Mucosa of descending colon (tissue), 3 donors: ENCODE measurements at regions not wholly inside any gene's neighbourhood (a gene's known extent, or its start where the extent isn't known, plus 50 kb on each side); places are given as distances from the start of the nearest gene placed in this dataset.

ENCODE experiments used
- ATAC-seq: fragments of 200-7000 bp; cut with Tn5 transposase; one replicate; pipeline ENCODE4 v1.9.1; 2020; ENCODE audit warnings: mild to moderate bottlenecking, moderate library complexity
- DNase-seq, 3 donors: peaks; one replicate each; pipeline ENCODE4 v3.0.0-alpha.2; 2020
- H3K36me3 ChIP-seq: fragments of 200-600 bp; one replicate; pipeline ENCODE4 v1.8.0; 2021; ENCODE audit warnings: low read depth, mild to moderate bottlenecking
- H3K4me1 ChIP-seq: fragments of 200-600 bp; one replicate; pipeline ENCODE4 v1.8.0; 2021; ENCODE audit warnings: low read depth, mild to moderate bottlenecking
- H3K4me3 ChIP-seq: fragments of 200-600 bp; one replicate; pipeline ENCODE4 v1.8.0; 2021; ENCODE audit warnings: mild to moderate bottlenecking
- H3K9me3 ChIP-seq: fragments of 200-600 bp; one replicate; pipeline ENCODE4 v1.8.0; 2021; ENCODE audit warnings: mild to moderate bottlenecking
- CTCF ChIP-seq: fragments of 200-600 bp; IDR thresholded peaks from one replicate; pipeline ENCODE4 v1.8.0; 2022; ENCODE audit warnings: antibody characterized with exemption, mild to moderate bottlenecking
- intact Hi-C, 2 donors: fragments of 100-400 bp; cut with DNase I in 1 of 2; cut with micrococcal nuclease in 1 of 2; formaldehyde crosslinking; loops; one replicate each; pipeline versions ENCODE4 v1.11.0 to v1.11.1; 2022; cut with DNase I, micrococcal nuclease
- donor health status: DM: no; HTN: no; CAD: no; lungs with moderate emphysema.
- donor health status: DM: no; HTN: no; CAD: no.
- donor health status: DM: no; HTN: yes; CAD: no.

GRCh38 chr15:52976516-52977075 is 186.5 kb upstream of the ONECUT1 start:
- TF ChIP-seq CTCF: no peak
- intact Hi-C loops: no loop called here
- ATAC-seq: no peak

GRCh38 chr15:52975941-52976449 is 185.9 kb upstream of the ONECUT1 start:
- no peak for TF ChIP-seq CTCF
- no peaks in the 10 kb centered on the region for H3K4me1 ChIP-seq
- ATAC-seq: no peak
- no peak for DNase-seq
- H3K4me3 ChIP-seq: no peak overlapping the region
- intact Hi-C loops: no loop called here
- no peaks in the 10 kb centered on the region for H3K36me3 ChIP-seq
- no peaks in the 10 kb centered on the region for H3K9me3 ChIP-seq

More at GRCh38 chr15:52976516-52977075, 186.5 kb upstream of the ONECUT1 start:
- Histone ChIP-seq H3K4me1 (no peaks in the 10 kb centered on the region), H3K36me3 (no peaks in the 10 kb centered on the region), H3K9me3 (no peaks in the 10 kb centered on the region), H3K4me3 (no peak overlapping the region)
- no peak for DNase-seq

GRCh38 chr15:52963865-52964264 is 173.7 kb upstream of the ONECUT1 start:
- H3K36me3 ChIP-seq: no peaks in the 10 kb centered on the region
- DNase-seq (no peak), ATAC-seq (no peak)
- no peaks in the 10 kb centered on the region for H3K9me3 ChIP-seq
- H3K4me1 ChIP-seq: no peaks in the 10 kb centered on the region
- no peak for TF ChIP-seq CTCF
- H3K4me3 ChIP-seq: no peak overlapping the region
- intact Hi-C loops: no loop called here

GRCh38 chr15:52960283-52960682 is 170.1 kb upstream of the ONECUT1 start:
- H3K4me1 ChIP-seq: no peaks in the 10 kb centered on the region
- no peak for DNase-seq
- H3K4me3 ChIP-seq: no peak overlapping the region
- no peak for ATAC-seq
- TF ChIP-seq CTCF: no peak
- intact Hi-C loops: no loop called here
- H3K9me3 ChIP-seq: no peaks in the 10 kb centered on the region
- no peaks in the 10 kb centered on the region for H3K36me3 ChIP-seq

- Histone ChIP-seq H3K4me1 (no peaks in the 10 kb centered on the region), H3K9me3 (no peaks in the 10 kb centered on the region), H3K4me3 (no peak overlapping the region), H3K36me3 (no peaks in the 10 kb centered on the region)
- intact Hi-C loops: no loop called here
- DNase-seq: no peak
- no peak for TF ChIP-seq CTCF
- ATAC-seq: no peak
Observed at GRCh38 chr15:52943746-52944145, 153.6 kb upstream of the ONECUT1 start.

GRCh38 chr15:52936489-52936888 is 146.4 kb upstream of the ONECUT1 start:
- no peak for ATAC-seq
- no peak for TF ChIP-seq CTCF
- DNase-seq: no peak
- no peaks in the 10 kb centered on the region for H3K9me3 ChIP-seq
- no peak overlapping the region for H3K4me3 ChIP-seq
- no peaks in the 10 kb centered on the region for H3K36me3 ChIP-seq
- intact Hi-C loops: no loop called here
- H3K4me1 ChIP-seq: no peaks in the 10 kb centered on the region
